Stimulated activated CD8-positive, alpha-beta memory T cell treated with anti-CD3 and anti-CD28 coated beads, Interleukin-7, amount 100 ng/mL, for 4 hours (primary cell): ENCODE measurements at regions not wholly inside any gene's neighbourhood (a gene's known extent, or its start where the extent isn't known, plus 50 kb on each side); places are given as distances from the start of the nearest gene placed in this dataset.

Experiments used
- DNase-seq, 2 donors: peaks; one replicate each; pipeline ENCODE4 v3.0.0-alpha.2; 2020; ENCODE audit warnings: low read depth in 2 of 2

GRCh38 chr9:134273647-134274046 lies 52.6 kb upstream of the RXRA start:
- no peak for DNase-seq

GRCh38 chr9:134275375-134275774 lies 50.9 kb upstream of the RXRA start:
- no peak for DNase-seq

GRCh38 chr9:134276453-134277245 lies 49.6 kb upstream of the RXRA start:
- DNase-seq, result no peak
